ENCODE measurements at regions not wholly inside any gene's neighbourhood (a gene's known extent, or its start where the extent isn't known, plus 50 kb on each side); places are given as distances from the start of the nearest gene placed in this dataset.
A peak's percentile ranks its signal among the peaks of the same experiment; 100 is the strongest.

DNA sequence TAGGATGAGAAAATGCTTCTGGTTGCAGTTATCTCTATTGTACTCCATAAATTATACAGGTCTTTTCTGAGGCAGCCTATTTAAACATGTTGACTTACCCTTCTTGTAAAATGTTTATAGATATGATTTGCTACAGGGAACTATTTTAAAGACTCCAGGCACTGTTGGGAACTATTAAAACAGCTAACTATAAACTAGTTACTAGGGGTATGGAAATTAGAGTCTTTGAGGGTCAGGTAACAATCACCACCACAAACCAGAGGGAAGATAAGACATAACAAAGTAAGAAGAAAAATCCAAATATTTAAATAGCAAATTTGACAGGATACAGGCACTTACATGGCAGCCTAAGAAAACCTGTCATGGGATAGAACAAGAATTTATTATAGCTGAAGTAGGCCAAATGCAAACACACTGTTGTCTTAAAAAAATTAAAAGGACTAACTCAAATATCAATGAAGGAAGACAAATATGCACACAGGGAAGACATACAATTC is 251.0 kb upstream of the CWC22 start:
- DNase-seq (ENCODE audit: low read depth), result peak; percentile 8
- TF ChIP-seq, protein P1, sequence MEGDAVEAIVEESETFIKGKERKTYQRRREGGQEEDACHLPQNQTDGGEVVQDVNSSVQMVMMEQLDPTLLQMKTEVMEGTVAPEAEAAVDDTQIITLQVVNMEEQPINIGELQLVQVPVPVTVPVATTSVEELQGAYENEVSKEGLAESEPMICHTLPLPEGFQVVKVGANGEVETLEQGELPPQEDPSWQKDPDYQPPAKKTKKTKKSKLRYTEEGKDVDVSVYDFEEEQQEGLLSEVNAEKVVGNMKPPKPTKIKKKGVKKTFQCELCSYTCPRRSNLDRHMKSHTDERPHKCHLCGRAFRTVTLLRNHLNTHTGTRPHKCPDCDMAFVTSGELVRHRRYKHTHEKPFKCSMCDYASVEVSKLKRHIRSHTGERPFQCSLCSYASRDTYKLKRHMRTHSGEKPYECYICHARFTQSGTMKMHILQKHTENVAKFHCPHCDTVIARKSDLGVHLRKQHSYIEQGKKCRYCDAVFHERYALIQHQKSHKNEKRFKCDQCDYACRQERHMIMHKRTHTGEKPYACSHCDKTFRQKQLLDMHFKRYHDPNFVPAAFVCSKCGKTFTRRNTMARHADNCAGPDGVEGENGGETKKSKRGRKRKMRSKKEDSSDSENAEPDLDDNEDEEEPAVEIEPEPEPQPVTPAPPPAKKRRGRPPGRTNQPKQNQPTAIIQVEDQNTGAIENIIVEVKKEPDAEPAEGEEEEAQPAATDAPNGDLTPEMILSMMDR (IDR thresholded peaks at IDR 0.05; ENCODE audit: control insufficient read depth, insufficient read depth, low read depth, low read length, missing control alignments), result no peak
- no peak overlapping the region for H3K4me3 ChIP-seq (ENCODE audit: control insufficient read depth, low read depth, low read length)

DNA sequence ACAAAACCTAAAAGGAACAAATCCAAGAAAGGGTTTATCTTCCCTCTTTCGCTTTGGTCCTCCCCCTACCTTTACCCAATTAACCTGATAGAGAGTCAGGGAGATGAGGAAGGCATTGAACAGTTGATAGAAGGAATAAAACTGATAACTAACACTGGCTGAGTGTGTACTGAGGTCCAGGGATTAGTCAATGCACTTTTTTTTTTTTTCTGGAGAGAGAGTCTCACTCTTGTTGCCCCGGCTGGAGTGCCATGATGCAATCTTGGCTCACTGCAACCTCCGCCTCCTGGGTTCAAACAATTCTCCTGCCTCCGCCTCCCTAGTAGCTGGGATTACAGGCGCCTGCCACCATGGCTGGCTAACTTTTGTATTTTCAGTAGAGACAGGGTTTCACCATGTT is 250.2 kb upstream of the CWC22 start:
- TF ChIP-seq, protein P1 (IDR thresholded peaks at IDR 0.05; ENCODE audit: control insufficient read depth, insufficient read depth, low read depth, low read length, missing control alignments), result no peak
- H3K4me3 ChIP-seq (ENCODE audit: control insufficient read depth, low read depth, low read length), result no peak overlapping the region
- DNase-seq (ENCODE audit: low read depth), result no peak

DNA sequence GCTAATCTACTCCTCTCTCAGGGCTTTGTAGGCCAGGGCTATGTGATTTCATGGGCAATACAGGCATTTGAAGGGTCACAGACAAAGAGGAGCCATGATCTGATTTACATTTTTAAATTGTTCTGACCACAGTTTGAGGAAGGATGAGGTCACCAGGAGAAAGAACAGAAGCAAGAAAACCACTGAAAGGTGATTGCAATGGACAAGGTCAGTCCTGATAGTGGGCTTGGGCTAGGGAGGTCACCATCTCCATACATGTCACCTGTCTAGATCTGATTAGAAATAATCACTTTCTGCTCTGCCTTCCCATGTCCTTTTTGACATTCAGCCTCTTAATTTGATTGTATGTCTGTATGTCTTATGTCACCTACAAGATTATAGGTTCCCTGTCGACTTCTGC is 248.9 kb upstream of the CWC22 start:
- TF ChIP-seq, protein P1 (IDR thresholded peaks at IDR 0.05; ENCODE audit: control insufficient read depth, insufficient read depth, low read depth, low read length, missing control alignments), result no peak
- no peak overlapping the region for H3K4me3 ChIP-seq (ENCODE audit: control insufficient read depth, low read depth, low read length)
- DNase-seq (ENCODE audit: low read depth), result no peak

DNA sequence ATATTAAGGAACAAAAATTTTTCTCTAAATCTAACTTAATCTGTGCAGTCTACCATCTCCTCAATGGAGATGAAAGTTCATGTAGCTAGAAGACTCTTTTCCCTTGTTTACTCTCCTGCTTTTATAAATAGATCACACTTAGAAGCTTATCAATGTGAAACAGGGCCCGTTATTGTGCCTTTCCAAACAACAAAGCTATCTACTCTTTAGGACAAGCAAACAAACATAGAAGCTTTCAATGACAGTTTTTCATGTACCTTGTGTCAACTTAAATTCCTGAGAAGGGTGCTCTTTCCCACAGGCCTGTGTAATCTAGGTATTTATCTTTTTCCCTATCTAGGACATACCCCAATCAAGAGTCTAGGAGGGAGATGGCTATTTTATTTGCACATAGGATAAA is 247.8 kb upstream of the CWC22 start:
- no peak overlapping the region for H3K4me3 ChIP-seq (ENCODE audit: control insufficient read depth, low read depth, low read length)
- DNase-seq (ENCODE audit: low read depth), result no peak
- TF ChIP-seq, protein P1 (IDR thresholded peaks at IDR 0.05; ENCODE audit: control insufficient read depth, insufficient read depth, low read depth, low read length, missing control alignments), result no peak

DNA sequence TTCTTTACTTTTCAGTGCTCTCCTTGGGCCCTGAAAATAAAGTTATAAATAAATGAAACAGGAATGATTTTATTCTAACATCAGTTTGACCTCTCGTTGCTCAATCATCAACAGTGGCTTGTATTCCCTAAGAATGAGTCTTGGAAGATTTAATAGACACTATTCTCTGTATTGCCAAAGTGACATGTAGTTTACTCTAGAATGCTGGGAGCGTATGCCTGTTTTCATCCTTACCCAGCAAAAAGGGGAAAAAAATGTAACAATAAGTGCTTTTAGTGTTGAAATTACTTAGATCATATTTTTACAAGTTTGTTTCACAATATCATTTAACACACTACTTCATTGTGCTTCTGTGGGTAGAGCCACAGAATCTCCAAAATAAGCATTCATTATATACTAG is 240.6 kb upstream of the CWC22 start:
- TF ChIP-seq, protein P1 (IDR thresholded peaks at IDR 0.05; ENCODE audit: control insufficient read depth, insufficient read depth, low read depth, low read length, missing control alignments), result no peak
- H3K4me3 ChIP-seq (ENCODE audit: control insufficient read depth, low read depth, low read length), result no peak overlapping the region
- DNase-seq (ENCODE audit: low read depth), result peak; percentile 21

DNA sequence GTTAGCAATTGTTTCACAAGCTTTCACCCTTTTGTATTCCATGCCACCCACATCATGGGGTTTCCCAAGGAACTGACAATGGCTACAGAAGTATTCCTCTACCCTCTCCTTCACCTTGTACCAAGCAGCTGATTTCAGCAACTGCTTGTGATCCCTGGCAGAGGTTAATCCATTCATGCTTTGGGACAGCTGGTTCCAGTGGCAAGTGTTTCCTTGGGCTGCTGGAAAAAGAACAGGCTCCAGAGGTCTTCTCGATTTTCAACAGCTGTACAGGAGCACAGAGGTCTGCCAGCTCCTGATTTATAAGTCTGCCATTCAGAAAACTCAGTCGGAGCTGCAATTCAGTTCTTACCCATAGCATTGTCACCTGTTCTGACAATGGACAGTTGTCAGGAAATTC is 239.2 kb upstream of the CWC22 start:
- DNase-seq (ENCODE audit: low read depth), result no peak
- TF ChIP-seq, protein P1 (IDR thresholded peaks at IDR 0.05; ENCODE audit: control insufficient read depth, insufficient read depth, low read depth, low read length, missing control alignments), result no peak
- no peak overlapping the region for H3K4me3 ChIP-seq (ENCODE audit: control insufficient read depth, low read depth, low read length)

DNA sequence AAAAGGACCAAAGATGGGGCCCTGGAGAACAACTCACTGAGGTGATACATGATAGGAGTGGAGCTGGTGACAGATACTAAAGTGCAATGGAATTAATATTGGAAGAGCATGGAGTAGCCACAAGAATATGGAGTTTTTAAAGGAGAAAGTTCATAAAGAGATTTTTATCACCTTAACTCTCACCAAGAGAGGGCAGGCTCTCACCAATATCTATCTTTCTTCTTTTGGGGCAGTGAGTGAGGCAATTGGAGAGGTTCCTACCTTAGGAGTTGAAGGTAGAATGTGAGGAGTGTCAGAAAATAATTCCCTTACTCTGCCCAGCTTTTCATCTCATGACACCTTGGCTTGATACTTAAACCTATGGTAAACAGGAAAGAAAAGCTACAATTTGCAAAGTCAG is 233.7 kb upstream of the CWC22 start:
- DNase-seq (ENCODE audit: low read depth), result no peak

More for the DNA sequence above, 233.7 kb upstream of the CWC22 start:
- no peak overlapping the region for H3K4me3 ChIP-seq (ENCODE audit: control insufficient read depth, low read depth, low read length)
- TF ChIP-seq, protein P1 (IDR thresholded peaks at IDR 0.05; ENCODE audit: control insufficient read depth, insufficient read depth, low read depth, low read length, missing control alignments), result peak; percentile 52
